T47D (cell line): ENCODE measurements at regions not wholly inside any gene's neighbourhood (a gene's known extent, or its start where the extent isn't known, plus 50 kb on each side); places are given as distances from the start of the nearest gene placed in this dataset.

Source experiments
- DNase-seq, 2 experiments: peaks; one replicate each; pipeline versions ENCODE4 v3.0.0 to v3.0.0-alpha.2; 2011 to 2012; ENCODE audit warnings: low read depth in 1 of 2, low spot score in 1 of 2
- JUND ChIP-seq: IDR thresholded peaks from 2 replicates; pipeline ENCODE4 v1.6.1; 2012; ENCODE audit warnings: low read depth
- in situ Hi-C: cut with HindIII; loops from 2 replicates; pipeline ENCODE4 v1.10.0; 2016; ENCODE audit warnings: low sequenced_read_pairs, low pct_unique_long_range_greater_than_20kb

GRCh38 chr16:9509663-9510062 is 418.2 kb downstream of the HAPSTR1 start:
- TF ChIP-seq JUND: no peak
- no peak for DNase-seq
- in situ Hi-C loops: no loop called here

DNA sequence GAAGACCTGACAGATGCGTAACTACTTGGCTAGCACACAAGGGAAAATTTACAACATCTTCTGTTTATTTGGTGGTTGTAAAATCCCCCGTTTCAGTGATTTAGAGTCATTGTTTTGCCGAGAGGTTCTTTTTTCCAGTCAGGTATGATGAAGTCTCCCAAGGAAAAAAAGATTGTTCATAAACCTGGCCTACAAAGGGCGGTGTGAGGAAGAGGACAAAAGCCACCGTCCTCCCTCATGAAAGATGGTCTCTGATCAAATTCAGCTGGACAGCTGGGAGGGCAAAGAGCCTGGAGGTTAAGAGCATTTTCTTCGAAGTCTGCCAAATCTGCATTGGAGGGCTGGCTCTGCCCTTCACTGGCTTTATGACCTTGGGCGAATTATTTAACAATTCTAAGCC is 419.9 kb downstream of the HAPSTR1 start:
- no peak for TF ChIP-seq JUND
- DNase-seq: no peak
- in situ Hi-C loops: no loop called here

DNA sequence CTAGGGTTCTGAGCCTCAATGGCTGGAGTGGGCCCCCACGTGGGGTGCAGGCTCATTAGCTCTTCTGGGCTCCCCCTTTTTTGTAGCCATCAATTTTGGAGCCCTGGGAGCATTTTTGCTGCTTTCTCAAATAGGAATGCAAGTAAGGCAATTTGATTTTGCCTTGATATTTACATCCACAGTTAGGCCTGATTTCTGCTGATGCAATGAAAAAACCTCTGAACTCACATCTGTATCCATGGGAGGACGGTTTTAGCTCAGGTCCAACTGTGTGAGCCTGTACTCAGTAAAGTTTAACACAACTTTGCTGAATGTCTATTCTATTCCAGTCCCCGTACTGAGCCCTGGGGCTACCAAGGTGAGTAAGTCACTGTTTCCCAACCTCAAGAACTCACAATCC is 425.0 kb downstream of the HAPSTR1 start:
- no peak for DNase-seq
- in situ Hi-C loops: no loop called here
- no peak for TF ChIP-seq JUND

DNA sequence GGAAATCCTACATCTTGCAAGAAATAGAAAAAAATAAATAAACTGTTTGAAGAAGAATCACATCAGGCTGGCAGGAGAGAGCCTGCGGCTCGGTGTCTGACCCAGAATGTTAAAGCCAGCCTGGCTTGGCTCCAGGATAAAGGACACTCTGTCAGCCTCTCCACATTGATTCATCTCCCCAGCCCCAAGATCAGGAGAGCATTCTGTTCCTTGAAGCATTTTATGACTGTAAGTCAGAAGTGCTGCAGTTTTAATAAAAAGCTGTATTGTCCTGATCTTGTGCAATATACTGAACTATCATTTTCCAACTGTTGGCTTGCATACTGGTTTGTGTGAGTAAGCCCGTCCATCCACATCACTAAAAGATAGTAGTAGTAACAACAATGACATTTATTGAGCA is 426.6 kb downstream of the HAPSTR1 start:
- no peak for TF ChIP-seq JUND
- no peak for DNase-seq
- in situ Hi-C loops: no loop called here

DNA sequence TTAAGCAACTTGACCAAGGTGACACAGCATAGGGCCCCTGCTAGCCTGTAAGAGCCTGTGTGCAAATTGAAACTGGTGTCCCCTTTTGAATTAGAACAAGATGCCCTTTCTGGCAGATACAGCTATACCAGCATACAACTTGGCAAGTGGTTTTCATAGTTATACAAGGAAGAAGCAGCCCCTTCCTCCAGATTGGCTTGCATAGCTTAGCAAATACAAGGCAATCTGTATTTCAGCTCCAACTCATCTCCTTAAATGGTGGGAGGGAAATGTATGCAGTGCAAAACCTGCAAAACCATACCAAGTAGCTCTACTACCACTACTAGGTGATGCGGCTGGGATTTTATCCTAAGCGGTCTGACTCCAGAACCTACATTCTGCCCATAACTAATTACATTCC is 427.1 kb downstream of the HAPSTR1 start:
- no peak for DNase-seq
- no peak for TF ChIP-seq JUND
- in situ Hi-C loops: no loop called here

DNA sequence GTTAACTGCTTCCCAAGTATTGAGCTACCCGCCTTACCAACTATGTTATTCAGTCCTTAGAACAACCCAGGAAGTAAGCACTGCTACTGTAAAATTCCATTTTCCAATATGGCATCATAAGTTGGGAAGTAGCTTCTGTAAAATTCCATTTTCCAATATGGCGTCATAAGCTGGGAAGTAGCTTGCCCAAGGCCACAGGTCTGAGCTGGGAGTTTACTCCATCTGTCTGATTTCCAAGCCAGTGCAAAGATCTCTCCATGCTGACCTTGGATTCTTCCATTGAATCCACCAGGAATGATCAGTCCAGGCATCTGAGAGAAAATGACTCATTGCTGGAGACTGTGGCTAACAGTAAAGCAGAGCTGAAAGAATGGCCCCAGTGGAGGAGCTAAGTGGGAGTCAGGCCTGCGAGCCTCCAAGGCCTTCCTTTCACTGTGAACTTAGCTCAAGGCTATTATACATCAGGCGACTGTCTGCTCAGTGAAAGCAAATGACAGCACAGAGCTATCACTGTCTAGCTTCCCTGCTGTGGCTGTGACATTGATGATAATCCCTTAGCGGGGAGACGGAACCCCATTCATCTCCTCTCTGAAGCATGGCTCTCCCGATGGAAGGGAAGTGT is 430.4 kb downstream of the HAPSTR1 start:
- in situ Hi-C loops: no loop called here
- TF ChIP-seq JUND: no peak
- DNase-seq: no peak

GRCh38 chr16:9522614-9523013 is 431.2 kb downstream of the HAPSTR1 start:
- in situ Hi-C loops: no loop called here
- TF ChIP-seq JUND: no peak
- no peak for DNase-seq

- no peak for DNase-seq
- in situ Hi-C loops: no loop called here
- no peak for TF ChIP-seq JUND
These were observed 432.6 kb downstream of the HAPSTR1 start for GRCh38 chr16:9523994-9524393.

GRCh38 chr16:9525037-9525436 is 433.6 kb downstream of the HAPSTR1 start:
- DNase-seq: no peak
- no peak for TF ChIP-seq JUND
- in situ Hi-C loops: no loop called here

DNA sequence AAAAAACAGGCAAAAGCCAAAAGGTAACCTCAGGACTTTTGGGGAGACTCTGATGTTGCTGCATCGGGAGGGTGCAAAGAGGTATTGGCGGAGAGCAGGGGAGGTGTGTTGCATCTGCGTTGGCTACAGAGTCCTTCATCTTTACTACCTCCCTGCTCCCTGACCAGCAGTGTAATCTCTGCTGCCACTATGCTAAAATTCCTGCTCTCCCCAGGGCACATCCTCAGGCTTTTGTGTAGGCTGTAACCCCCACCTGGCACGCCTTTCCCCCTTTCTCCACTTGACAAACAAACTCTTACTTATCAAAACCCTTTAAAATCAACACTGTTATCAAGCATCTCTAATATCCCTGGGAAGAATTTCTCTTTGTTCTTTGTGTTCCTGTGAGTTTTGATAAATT is 435.3 kb downstream of the HAPSTR1 start:
- no peak for TF ChIP-seq JUND
- in situ Hi-C loops: no loop called here

GRCh38 chr16:9527976-9528375 is 436.5 kb downstream of the HAPSTR1 start:
- in situ Hi-C loops: no loop called here
- no peak for TF ChIP-seq JUND
- no peak for DNase-seq

More for the DNA sequence above, 435.3 kb downstream of the HAPSTR1 start:
- DNase-seq: no peak

DNA sequence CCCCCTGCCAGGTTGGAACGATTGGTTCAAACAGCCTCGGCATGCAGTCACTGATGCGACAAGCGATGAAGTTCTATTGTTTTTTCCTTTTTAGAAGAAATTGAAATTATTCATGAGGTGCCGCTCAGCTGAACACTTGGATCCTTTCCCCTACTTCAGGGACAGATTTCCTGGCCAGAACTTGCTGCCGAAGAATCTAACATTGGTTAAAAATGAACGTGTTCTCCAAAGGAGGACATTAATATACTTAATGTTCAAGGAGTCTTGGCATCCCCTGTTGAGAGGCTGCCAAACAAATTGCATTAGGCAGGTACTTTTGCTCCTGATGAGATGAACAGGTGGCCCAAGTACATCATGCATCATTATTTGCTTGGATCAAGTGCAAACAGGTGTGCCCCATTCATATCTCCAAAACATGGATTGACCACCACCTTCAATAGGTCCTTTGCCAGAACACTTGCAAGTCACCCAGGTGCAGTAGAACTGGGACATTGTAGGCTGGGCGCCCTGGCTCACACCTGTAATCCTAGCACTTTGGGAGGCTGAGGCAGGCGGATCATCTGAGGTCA is 437.2 kb downstream of the HAPSTR1 start:
- DNase-seq: no peak
- in situ Hi-C loops: no loop called here
- TF ChIP-seq JUND: no peak

- DNase-seq: no peak
- TF ChIP-seq JUND: no peak
- in situ Hi-C loops: no loop called here
These were observed 441.6 kb downstream of the HAPSTR1 start for GRCh38 chr16:9533042-9533441.

DNA sequence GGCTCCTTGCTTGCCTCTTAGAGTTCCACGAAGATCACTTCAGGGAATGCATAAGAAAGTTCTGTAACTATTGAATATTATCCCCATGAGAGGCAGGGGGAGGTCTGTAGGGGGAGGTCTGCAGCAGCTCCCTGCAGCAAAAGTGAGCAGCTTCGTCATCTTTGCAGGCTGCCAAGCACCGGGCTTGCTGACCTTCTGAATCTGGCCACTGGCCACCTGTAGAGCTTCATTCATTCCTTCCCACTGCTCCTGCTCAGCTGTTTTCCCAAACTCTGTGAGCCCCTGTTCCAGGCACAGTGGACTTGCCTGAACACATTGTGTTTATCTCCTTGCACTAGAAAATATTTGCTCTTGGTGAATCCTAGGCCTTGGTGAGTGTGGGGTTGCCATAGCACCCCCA is 443.3 kb downstream of the HAPSTR1 start:
- DNase-seq: no peak
- in situ Hi-C loops: no loop called here
- TF ChIP-seq JUND: no peak
